ENCODE measurements at regions not wholly inside any gene's neighbourhood (a gene's known extent, or its start where the extent isn't known, plus 50 kb on each side); places are given as distances from the start of the nearest gene placed in this dataset.

- no peak for TF ChIP-seq ZNF274 (IDR thresholded peaks at IDR 0.05; ENCODE audit: low read depth, low read length)
- TF ChIP-seq YY1 (IDR thresholded peaks at IDR 0.05; ENCODE audit: insufficient read depth, insufficient read length), result no peak
- no peak for TF ChIP-seq SUZ12 (IDR thresholded peaks at IDR 0.05; ENCODE audit: extremely low read depth, insufficient read depth, insufficient read length)
Measured at GRCh38 chr4:1538941-1539772, 132.9 kb upstream of the NKX1-1 start.
